HEK293 (cell line): ENCODE measurements at regions not wholly inside any gene's neighbourhood (a gene's known extent, or its start where the extent isn't known, plus 50 kb on each side); places are given as distances from the start of the nearest gene placed in this dataset.

Experiments
- CTCF ChIA-PET: fragments of 350-600 bp; formaldehyde crosslinking; extraction: SDS; loops from one replicate; lab custom pipeline; 2021; ENCODE audit warnings: antibody characterized with exemption; lab: Yijun Ruan, JAX
- POLR2A ChIA-PET: fragments of 300-600 bp; formaldehyde crosslinking; extraction: SDS; loops from one replicate; lab custom pipeline; 2020; ENCODE audit warnings: antibody characterized with exemption, inconsistent platforms; lab: Yijun Ruan, JAX
- H3K27ac ChIP-seq: fragments of 200-500 bp; sonication (Bioruptor generic); 2 replicates; pipeline ENCODE4 v1.5.1; 2014; ENCODE audit warnings: low read depth, low read length, control low read depth, inconsistent platforms; ENCODE audit errors: extremely low read depth
- H3K36me3 ChIP-seq, 2 experiments: fragments of 200-500 bp in 1 of 2; sonication (Bioruptor generic) in 1 of 2; 1 replicate in 1 of 2; 2 replicates in 1 of 2; pipeline ENCODE4 v1.5.1; 2014 to 2017; ENCODE audit warnings: inconsistent platforms in 2 of 2, low read length in 2 of 2; ENCODE audit not compliant: control insufficient read depth in 2 of 2, insufficient read depth in 1 of 2
- H3K4me1 ChIP-seq: fragments of 200-500 bp; sonication (Bioruptor generic); 2 replicates; pipeline ENCODE4 v1.5.1; 2014; ENCODE audit warnings: mild to moderate bottlenecking, low read length, inconsistent platforms; ENCODE audit not compliant: control insufficient read depth, insufficient read depth
- H3K4me3 ChIP-seq: 2 replicates; pipeline ENCODE4 v1.5.1; 2011; ENCODE audit warnings: low read depth, mild to moderate bottlenecking, control low read depth, low read length, moderate library complexity
- H3K9me3 ChIP-seq: fragments of 200-500 bp; sonication (Bioruptor generic); 2 replicates; pipeline ENCODE4 v1.5.1; 2014; ENCODE audit warnings: low read depth, low read length, inconsistent platforms; ENCODE audit not compliant: control insufficient read depth, insufficient read depth
- GLI4 ChIP-seq: fragments of 450-650 bp; formaldehyde crosslinking; IDR thresholded peaks from 2 replicates; pipeline ENCODE4 v1.5.1; 2016; ENCODE audit warnings: missing biosample characterization, missing genetic modification characterization
- IKZF3 ChIP-seq: fragments of 450-650 bp; IDR thresholded peaks from 2 replicates; pipeline ENCODE4 v1.5.0; 2018; ENCODE audit warnings: missing biosample characterization, mild to moderate bottlenecking, missing genetic modification characterization, moderate library complexity
- KLF9 ChIP-seq: fragments of 450-650 bp; formaldehyde crosslinking; IDR thresholded peaks from 2 replicates; pipeline ENCODE4 v1.5.1; 2016; ENCODE audit warnings: missing biosample characterization, missing genetic modification characterization, low read depth
- PATZ1 ChIP-seq: fragments of 450-650 bp; formaldehyde crosslinking; IDR thresholded peaks from 2 replicates; pipeline ENCODE4 v1.5.1; 2016; ENCODE audit warnings: missing biosample characterization, missing genetic modification characterization
- PRDM1 ChIP-seq: fragments of 450-650 bp; formaldehyde crosslinking; IDR thresholded peaks from 2 replicates; pipeline ENCODE4; 2016; ENCODE audit warnings: missing biosample characterization, missing genetic modification characterization
- REPIN1 ChIP-seq: fragments of 450-650 bp; formaldehyde crosslinking; IDR thresholded peaks from 2 replicates; pipeline ENCODE4 v1.5.1; 2017; ENCODE audit warnings: missing biosample characterization, missing genetic modification characterization, low read depth
- SALL2 ChIP-seq: fragments of 450-650 bp; formaldehyde crosslinking; IDR thresholded peaks from 2 replicates; pipeline ENCODE4 v1.5.0; 2017; ENCODE audit warnings: missing biosample characterization, mild to moderate bottlenecking, missing genetic modification characterization, borderline replicate concordance
- TCF7L2 ChIP-seq: IDR thresholded peaks from 2 replicates; pipeline ENCODE4 v1.6.1; 2011; ENCODE audit warnings: low read depth, mild to moderate bottlenecking, inconsistent platforms, low read length, moderate library complexity, borderline replicate concordance
- ZBTB11 ChIP-seq: fragments of 450-650 bp; formaldehyde crosslinking; conservative IDR thresholded peaks from 2 replicates; pipeline ENCODE4 v1.5.1; 2016; ENCODE audit warnings: low read depth, missing biosample characterization, missing genetic modification characterization
- ZBTB20 ChIP-seq: fragments of 450-650 bp; formaldehyde crosslinking; IDR thresholded peaks from 2 replicates; pipeline ENCODE4 v1.5.1; 2016; ENCODE audit warnings: missing biosample characterization, missing genetic modification characterization
- ZFP37 ChIP-seq: fragments of 450-650 bp; formaldehyde crosslinking; IDR thresholded peaks from 2 replicates; pipeline ENCODE4 v1.5.1; 2016; ENCODE audit warnings: missing biosample characterization, missing genetic modification characterization
- ZFP69B ChIP-seq: fragments of 450-650 bp; formaldehyde crosslinking; IDR thresholded peaks from 2 replicates; pipeline ENCODE4 v1.5.1; 2016; ENCODE audit warnings: missing biosample characterization, missing genetic modification characterization
- ZIC2 ChIP-seq: fragments of 450-650 bp; formaldehyde crosslinking; IDR thresholded peaks from 2 replicates; pipeline ENCODE4 v1.5.1; 2016; ENCODE audit warnings: missing biosample characterization, missing genetic modification characterization
- ZNF112 ChIP-seq: fragments of 450-650 bp; formaldehyde crosslinking; IDR thresholded peaks from 2 replicates; pipeline ENCODE4 v1.5.0; 2017; ENCODE audit warnings: missing biosample characterization, missing genetic modification characterization
- ZNF138 ChIP-seq: fragments of 450-650 bp; formaldehyde crosslinking; IDR thresholded peaks from 2 replicates; pipeline ENCODE4 v1.5.1; 2016; ENCODE audit warnings: missing biosample characterization, missing genetic modification characterization, borderline replicate concordance
- ZNF174 ChIP-seq: fragments of 450-650 bp; formaldehyde crosslinking; IDR thresholded peaks from 2 replicates; pipeline ENCODE4 v1.5.0; 2017; ENCODE audit warnings: missing biosample characterization, mild to moderate bottlenecking, missing genetic modification characterization
- ZNF266 ChIP-seq: fragments of 450-650 bp; formaldehyde crosslinking; IDR thresholded peaks from 2 replicates; pipeline ENCODE4 v1.5.1; 2016; ENCODE audit warnings: missing biosample characterization, missing genetic modification characterization, low read depth
- ZNF302 ChIP-seq: fragments of 450-650 bp; formaldehyde crosslinking; IDR thresholded peaks from 2 replicates; pipeline ENCODE4 v1.5.1; 2016; ENCODE audit warnings: missing biosample characterization, missing genetic modification characterization, low read depth
- ZNF362 ChIP-seq: fragments of 450-650 bp; formaldehyde crosslinking; IDR thresholded peaks from 2 replicates; pipeline ENCODE4 v1.5.1; 2016; ENCODE audit warnings: missing biosample characterization, missing genetic modification characterization
- ZNF549 ChIP-seq: fragments of 450-650 bp; IDR thresholded peaks from 2 replicates; pipeline ENCODE4 v1.5.1; 2018; ENCODE audit warnings: missing biosample characterization, missing genetic modification characterization, mild to moderate bottlenecking, inconsistent platforms, moderate library complexity
- ZNF555 ChIP-seq: fragments of 450-650 bp; formaldehyde crosslinking; conservative IDR thresholded peaks from 2 replicates; pipeline ENCODE4 v1.5.1; 2017; ENCODE audit warnings: missing biosample characterization, mild to moderate bottlenecking, missing genetic modification characterization, inconsistent platforms
- ZNF645 ChIP-seq: fragments of 450-650 bp; formaldehyde crosslinking; IDR thresholded peaks from 2 replicates; pipeline ENCODE4; 2016; ENCODE audit warnings: missing biosample characterization, missing genetic modification characterization
- ZNF701 ChIP-seq: fragments of 450-650 bp; formaldehyde crosslinking; IDR thresholded peaks from 2 replicates; pipeline ENCODE4 v1.5.1; 2016; ENCODE audit warnings: missing biosample characterization, missing genetic modification characterization
- ZNF785 ChIP-seq: fragments of 450-650 bp; formaldehyde crosslinking; IDR thresholded peaks from 2 replicates; pipeline ENCODE4 v1.5.1; 2016; ENCODE audit warnings: missing biosample characterization, missing genetic modification characterization
- ZNF837 ChIP-seq: fragments of 450-650 bp; formaldehyde crosslinking; IDR thresholded peaks from 2 replicates; pipeline ENCODE4 v1.5.1; 2016; ENCODE audit warnings: missing biosample characterization, missing genetic modification characterization
- ZXDB ChIP-seq: fragments of 450-650 bp; formaldehyde crosslinking; IDR thresholded peaks from 2 replicates; pipeline ENCODE4 v1.5.1; 2016; ENCODE audit warnings: missing biosample characterization, missing genetic modification characterization

GRCh38 chr6:144466716-144467115, 181.6 kb downstream of the UTRN start:
- H3K4me1 ChIP-seq = no peaks in the 10 kb centered on the region
- POLR2A ChIA-PET = no interaction called here
- CTCF ChIA-PET = interaction anchor here (0.5 to 1.1 kb wide), 4 partner anchors 15 to 323 kb away, joined by 3 to 4 read pairs (median 4); no protein-coding TSS in a partner anchor
- TF ChIP-seq ZXDB (no peak), IKZF3 (no peak), KLF9 (tag by site-specific recombination) (no peak), ZNF112 (no peak)
- no peaks in the 10 kb centered on the region for H3K9me3 ChIP-seq
- H3K27ac ChIP-seq = no peak overlapping the region
- H3K36me3 ChIP-seq = peaks cover 9 to 35% of the 10 kb centered on the region in 2 experiments
- H3K4me3 ChIP-seq = no peak overlapping the region

- peaks cover 4 to 32% of the 10 kb centered on the region in 2 experiments for H3K36me3 ChIP-seq
- H3K27ac ChIP-seq = no peak overlapping the region
- no peaks in the 10 kb centered on the region for H3K9me3 ChIP-seq
- no peaks in the 10 kb centered on the region for H3K4me1 ChIP-seq
- ChIA-PET POLR2A (no interaction called here), CTCF (interaction anchor here (0.5 to 1.1 kb wide), 4 partner anchors 14 to 324 kb away, joined by 3 to 4 read pairs (median 4); no protein-coding TSS in a partner anchor)
- no peak overlapping the region for H3K4me3 ChIP-seq
- TF ChIP-seq PATZ1 (tag by site-specific recombination) (no peak), ZFP37 (no peak), ZNF645 (tag by site-specific recombination) (no peak), ZXDB (no peak), ZNF266 (no peak), ZNF549 (tag by site-specific recombination) (no peak), SALL2 (tag by site-specific recombination) (no peak), ZNF785 (tag by site-specific recombination) (no peak), ZNF138 (no peak), IKZF3 (no peak), REPIN1 (tag by site-specific recombination) (no peak), GLI4 (tag by site-specific recombination) (no peak)
Observed at GRCh38 chr6:144467172-144467762, 182.1 kb downstream of the UTRN start.

- Histone ChIP-seq H3K27ac (no peak overlapping the region), H3K4me3 (no peak overlapping the region), H3K4me1 (no peaks in the 10 kb centered on the region), H3K36me3 (peaks cover 2 to 27% of the 10 kb centered on the region in 2 experiments; a peak in 2 of 3 replicates), H3K9me3 (no peaks in the 10 kb centered on the region)
- CTCF ChIA-PET = interaction anchor here (0.8 to 1.1 kb wide), 2 partner anchors 157 to 324 kb away, joined by 3 read pairs; no protein-coding TSS in a partner anchor
- POLR2A ChIA-PET = interaction anchor here (0.7 kb wide), 1 partner anchor 308 kb away, joined by 3 read pairs; no protein-coding TSS in a partner anchor
- TF ChIP-seq ZNF302 = no peak
- no peak for TF ChIP-seq PRDM1 (tag by site-specific recombination)
- TF ChIP-seq ZNF362 (tag by site-specific recombination) = no peak
- no peak for TF ChIP-seq TCF7L2
- no peak for TF ChIP-seq ZBTB20
- no peak for TF ChIP-seq ZNF837 (tag by site-specific recombination)
- no peak for TF ChIP-seq ZNF555 (tag by site-specific recombination)
- no peak for TF ChIP-seq ZXDB
- no peak for TF ChIP-seq ZNF701
- TF ChIP-seq ZFP69B (tag by site-specific recombination) = no peak
- TF ChIP-seq ZNF174 (tag by site-specific recombination) = no peak
- no peak for TF ChIP-seq ZIC2 (tag by site-specific recombination)
- no peak for TF ChIP-seq ZBTB11 (tag by site-specific recombination)
Observed at GRCh38 chr6:144467921-144468320, 182.8 kb downstream of the UTRN start.
